Thyroid gland (tissue), 4 donors: ENCODE measurements at regions not wholly inside any gene's neighbourhood (a gene's known extent, or its start where the extent isn't known, plus 50 kb on each side); places are given as distances from the start of the nearest gene placed in this dataset.

Experiments
- POLR2A ChIP-seq, 2 donors: fragments of 450-650 bp; IDR thresholded peaks; one replicate each; pipeline ENCODE4 v1.6.1; 2017; ENCODE audit warnings: antibody characterized with exemption in 2 of 2, mild to moderate bottlenecking in 2 of 2, moderate library complexity in 1 of 2
- TF ChIP-seq, protein P1 (sequence below), 6 experiments: fragments of 200-600 bp in 3 of 6; fragments of 450-650 bp in 3 of 6; sonication (generic) in 3 of 6; IDR thresholded peaks; one replicate each; pipeline ENCODE4 v1.5.1; 2016 to 2019; ENCODE audit warnings: antibody characterized with exemption in 6 of 6, mild to moderate bottlenecking in 2 of 6, inconsistent platforms in 1 of 6, moderate library complexity in 1 of 6

- TF ChIP-seq, protein P1, sequence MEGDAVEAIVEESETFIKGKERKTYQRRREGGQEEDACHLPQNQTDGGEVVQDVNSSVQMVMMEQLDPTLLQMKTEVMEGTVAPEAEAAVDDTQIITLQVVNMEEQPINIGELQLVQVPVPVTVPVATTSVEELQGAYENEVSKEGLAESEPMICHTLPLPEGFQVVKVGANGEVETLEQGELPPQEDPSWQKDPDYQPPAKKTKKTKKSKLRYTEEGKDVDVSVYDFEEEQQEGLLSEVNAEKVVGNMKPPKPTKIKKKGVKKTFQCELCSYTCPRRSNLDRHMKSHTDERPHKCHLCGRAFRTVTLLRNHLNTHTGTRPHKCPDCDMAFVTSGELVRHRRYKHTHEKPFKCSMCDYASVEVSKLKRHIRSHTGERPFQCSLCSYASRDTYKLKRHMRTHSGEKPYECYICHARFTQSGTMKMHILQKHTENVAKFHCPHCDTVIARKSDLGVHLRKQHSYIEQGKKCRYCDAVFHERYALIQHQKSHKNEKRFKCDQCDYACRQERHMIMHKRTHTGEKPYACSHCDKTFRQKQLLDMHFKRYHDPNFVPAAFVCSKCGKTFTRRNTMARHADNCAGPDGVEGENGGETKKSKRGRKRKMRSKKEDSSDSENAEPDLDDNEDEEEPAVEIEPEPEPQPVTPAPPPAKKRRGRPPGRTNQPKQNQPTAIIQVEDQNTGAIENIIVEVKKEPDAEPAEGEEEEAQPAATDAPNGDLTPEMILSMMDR (IDR thresholded peaks at IDR 0.05), result no peak
- TF ChIP-seq POLR2A (IDR thresholded peaks at IDR 0.05), result no peak
These were observed 141.0 kb downstream of the SLC17A6 start for GRCh38 chr11:22479208-22479607.
